GM12878 (cell line): ENCODE measurements at regions not wholly inside any gene's neighbourhood (a gene's known extent, or its start where the extent isn't known, plus 50 kb on each side); places are given as distances from the start of the nearest gene placed in this dataset.

Experiments used
- BHLHE40 ChIP-seq, 2 experiments: fragments of 450-650 bp in 1 of 2; IDR thresholded peaks; 2 replicates each; pipeline ENCODE4 v1.6.1; 2011 to 2017; ENCODE audit warnings: low read depth in 2 of 2, borderline replicate concordance in 1 of 2, improper control_type of control experiment in 1 of 2, low read length in 1 of 2, mild to moderate bottlenecking in 1 of 2
- CEBPB ChIP-seq, 2 experiments: fragments of 150-350 bp in 1 of 2; IDR thresholded peaks; 2 replicates each; pipeline ENCODE4 v1.6.1; 2012 to 2014; ENCODE audit warnings: low read depth in 2 of 2, low read length in 2 of 2, borderline replicate concordance in 1 of 2, inconsistent platforms in 1 of 2
- CHD1 ChIP-seq: IDR thresholded peaks from 2 replicates; pipeline ENCODE4 v1.6.1; 2012; ENCODE audit warnings: low read depth, low read length, improper control_type of control experiment
- CTCF ChIP-seq, 3 experiments: IDR thresholded peaks in 2 of 3; conservative IDR thresholded peaks in 1 of 3; 2 replicates each; pipeline ENCODE4 v1.5.1; 2011; ENCODE audit warnings: low read depth in 3 of 3, low read length in 3 of 3, mild to moderate bottlenecking in 3 of 3, control low read depth in 2 of 3, moderate library complexity in 2 of 3, inconsistent platforms in 1 of 3, mixed read lengths in 1 of 3; ENCODE audit not compliant: control insufficient read depth in 2 of 3, insufficient read depth in 1 of 3; ENCODE audit errors: extremely low read depth in 1 of 3
- EP300 ChIP-seq, 2 experiments: fragments of 150-350 bp in 1 of 2; IDR thresholded peaks; 2 replicates each; pipeline ENCODE4 v1.6.1; 2011 to 2012; ENCODE audit warnings: low read depth in 2 of 2, low read length in 2 of 2, borderline replicate concordance in 1 of 2, improper control_type of control experiment in 1 of 2, inconsistent platforms in 1 of 2; ENCODE audit not compliant: control insufficient read depth in 1 of 2
- EZH2 ChIP-seq: IDR thresholded peaks from 2 replicates; pipeline ENCODE4 v1.6.1; 2012; ENCODE audit warnings: low read depth, mild to moderate bottlenecking, control low read depth, inconsistent platforms, low read length, borderline replicate concordance; ENCODE audit not compliant: control insufficient read depth
- FOXM1 ChIP-seq: IDR thresholded peaks from 2 replicates; pipeline ENCODE4 v1.6.1; 2012; ENCODE audit warnings: low read depth, mild to moderate bottlenecking, inconsistent platforms, low read length, moderate library complexity
- JUND ChIP-seq: IDR thresholded peaks from 2 replicates; pipeline ENCODE4 v1.6.1; 2012; ENCODE audit warnings: low read depth, mild to moderate bottlenecking, low read length, improper control_type of control experiment, moderate library complexity
- NFXL1 ChIP-seq: fragments of 450-650 bp; IDR thresholded peaks from 2 replicates; pipeline ENCODE4 v1.6.1; 2017; ENCODE audit warnings: antibody characterized with exemption, mild to moderate bottlenecking, borderline replicate concordance
- NFYB ChIP-seq: IDR thresholded peaks from 2 replicates; pipeline ENCODE4 v1.6.1; 2011; ENCODE audit warnings: low read depth, mild to moderate bottlenecking, low read length, improper control_type of control experiment, moderate library complexity; ENCODE audit not compliant: insufficient read depth
- PBX3 ChIP-seq: IDR thresholded peaks from 2 replicates; pipeline ENCODE4 v1.6.1; 2011; ENCODE audit warnings: mild to moderate bottlenecking, low read depth, low read length, moderate library complexity; ENCODE audit not compliant: insufficient replicate concordance
- POLR2A ChIP-seq: IDR thresholded peaks from 2 replicates; pipeline ENCODE4 v1.6.1; 2011; ENCODE audit warnings: low read depth, mild to moderate bottlenecking, low read length
- SPI1 ChIP-seq: IDR thresholded peaks from 2 replicates; pipeline ENCODE4 v1.6.1; 2011; ENCODE audit warnings: low read depth, mild to moderate bottlenecking, low read length, moderate library complexity, borderline replicate concordance; ENCODE audit not compliant: insufficient read depth
- TAF1 ChIP-seq: IDR thresholded peaks from 2 replicates; pipeline ENCODE4 v1.6.1; 2011; ENCODE audit warnings: mild to moderate bottlenecking, low read depth, low read length, borderline replicate concordance

- TF ChIP-seq FOXM1 (no peak), TAF1 (no peak), CTCF (IDR thresholded peaks at IDR 0.05 in 2 of 3, conservative IDR thresholded peaks at IDR 0.05 in 1 of 3; ENCODE audit: control insufficient read depth in 2 of 3, extremely low read depth in 1 of 3, insufficient read depth in 1 of 3, low read depth in 3 of 3, low read length in 3 of 3) (no peak), NFXL1 (no peak), POLR2A (no peak), EP300 (IDR thresholded peaks at IDR 0.05; ENCODE audit: borderline replicate concordance in 1 of 2, control insufficient read depth in 1 of 2, low read depth in 2 of 2, low read length in 2 of 2) (no peak), NFYB (no peak), CEBPB (IDR thresholded peaks at IDR 0.05; ENCODE audit: borderline replicate concordance in 1 of 2, low read depth in 2 of 2, low read length in 2 of 2) (no peak), JUND (no peak), BHLHE40 (IDR thresholded peaks at IDR 0.05; ENCODE audit: borderline replicate concordance in 1 of 2, low read depth in 2 of 2, low read length in 1 of 2) (no peak), PBX3 (no peak), EZH2 (no peak), SPI1 (no peak), CHD1 (no peak)
Measured at GRCh38 chr21:36247316-36248010, 72.5 kb upstream of the MORC3 start.
